IPS DF 6.9 (cell line): ENCODE measurements at regions not wholly inside any gene's neighbourhood (a gene's known extent, or its start where the extent isn't known, plus 50 kb on each side); places are given as distances from the start of the nearest gene placed in this dataset.

Experiments used
- DNase-seq: peaks from one replicate; pipeline ENCODE4 v3.0.0-alpha.2; 2013; ENCODE audit warnings: low read depth, low spot score
- H3K27ac ChIP-seq: one replicate; pipeline ENCODE4 v1.5.1; 2013; ENCODE audit warnings: low read length, control low read depth
- H3K27me3 ChIP-seq: 2 replicates; pipeline ENCODE4 v1.6.1; 2013; ENCODE audit warnings: mild to moderate bottlenecking, low read length; ENCODE audit not compliant: control insufficient read depth, insufficient read depth
- H3K36me3 ChIP-seq: 2 replicates; pipeline ENCODE4 v1.6.1; 2013; ENCODE audit warnings: low read length; ENCODE audit not compliant: control insufficient read depth, insufficient read depth
- H3K4me1 ChIP-seq: 2 replicates; pipeline ENCODE4 v1.6.1; 2013; ENCODE audit warnings: low read length; ENCODE audit not compliant: control insufficient read depth, insufficient read depth
- H3K4me3 ChIP-seq: 2 replicates; pipeline ENCODE4 v1.5.1; 2013; ENCODE audit warnings: mild to moderate bottlenecking, low read length
- H3K9me3 ChIP-seq: 2 replicates; pipeline ENCODE4 v1.6.1; 2013; ENCODE audit warnings: low read length, inconsistent platforms; ENCODE audit not compliant: control insufficient read depth, insufficient read depth
- WGBS: extraction: QIAGEN DNeasy Blood & Tissue Kit; methylation state at CpG from one replicate; pipeline ENCODE4 v1.1.7; 2013; ENCODE audit warnings: mixed read lengths, missing lambda C conversion rate; ENCODE audit not compliant: insufficient read length, insufficient coverage; 5-methylcytosine and 5-hydroxymethylcytosine counted together

- H3K9me3 ChIP-seq = peaks cover 5% of the 10 kb centered on the region
- no CpG with 5 or more reads among the region's 3 CpGs for WGBS
- no peak for DNase-seq
Observed at GRCh38 chr10:52870562-52870961, 98.0 kb upstream of the MBL2 start.

GRCh38 chr10:52869864-52870263 is 97.3 kb upstream of the MBL2 start:
- Histone ChIP-seq H3K27me3 (no peaks in the 10 kb centered on the region), H3K27ac (no peak overlapping the region), H3K9me3 (peaks cover 5% of the 10 kb centered on the region), H3K36me3 (no peaks in the 10 kb centered on the region), H3K4me1 (0 out of 2 replicates have a peak, but pooled peaks cover 1% of the 10 kb centered on the region), H3K4me3 (no peak overlapping the region)
- DNase-seq = no peak
- no CpG with 5 or more reads among the region's 2 CpGs for WGBS

More at GRCh38 chr10:52870562-52870961, 98.0 kb upstream of the MBL2 start:
- no peak overlapping the region for H3K4me3 ChIP-seq
- no peak overlapping the region for H3K27ac ChIP-seq
- no peaks in the 10 kb centered on the region for H3K27me3 ChIP-seq
- H3K4me1 ChIP-seq = no peaks in the 10 kb centered on the region
- no peaks in the 10 kb centered on the region for H3K36me3 ChIP-seq

- H3K27me3 ChIP-seq = no peaks in the 10 kb centered on the region
- no peaks in the 10 kb centered on the region for H3K36me3 ChIP-seq
- H3K4me3 ChIP-seq = no peak overlapping the region
- WGBS = no CpG with 5 or more reads among the region's 9 CpGs
- no peak for DNase-seq
- H3K9me3 ChIP-seq = peaks cover 5% of the 10 kb centered on the region
- no peak overlapping the region for H3K27ac ChIP-seq
- H3K4me1 ChIP-seq = peaks cover 6% of the 10 kb centered on the region; the same call in 1 of the 2 replicates
Observed at GRCh38 chr10:52865213-52865612, 92.6 kb upstream of the MBL2 start.

GRCh38 chr10:52864201-52865106 is 91.9 kb upstream of the MBL2 start:
- no CpG with 5 or more reads among the region's 10 CpGs for WGBS
- H3K27ac ChIP-seq = no peak overlapping the region

GRCh38 chr10:52858722-52859121 is 86.1 kb upstream of the MBL2 start:
- Histone ChIP-seq H3K9me3 (no peaks in the 10 kb centered on the region), H3K27ac (no peak overlapping the region)
- WGBS = no CpG with 5 or more reads among the region's 2 CpGs

More at GRCh38 chr10:52864201-52865106, 91.9 kb upstream of the MBL2 start:
- Histone ChIP-seq H3K36me3 (no peaks in the 10 kb centered on the region), H3K9me3 (peaks cover 5% of the 10 kb centered on the region), H3K4me3 (no peak overlapping the region), H3K4me1 (peaks cover 6% of the 10 kb centered on the region; the same call in 1 of the 2 replicates), H3K27me3 (no peaks in the 10 kb centered on the region)
- DNase-seq = no peak

GRCh38 chr10:52855546-52856325 is 83.2 kb upstream of the MBL2 start:
- Histone ChIP-seq H3K9me3 (no peaks in the 10 kb centered on the region), H3K27me3 (no peaks in the 10 kb centered on the region), H3K27ac (no peak overlapping the region), H3K4me3 (no peak overlapping the region), H3K4me1 (no peaks in the 10 kb centered on the region), H3K36me3 (no peaks in the 10 kb centered on the region)
- WGBS = no CpG with 5 or more reads among the region's 1 CpG
- DNase-seq = no peak

More at GRCh38 chr10:52858722-52859121, 86.1 kb upstream of the MBL2 start:
- Histone ChIP-seq H3K27me3 (no peaks in the 10 kb centered on the region), H3K36me3 (no peaks in the 10 kb centered on the region), H3K4me1 (no peaks in the 10 kb centered on the region), H3K4me3 (no peak overlapping the region)
- DNase-seq = no peak

GRCh38 chr10:52853704-52854103 is 81.1 kb upstream of the MBL2 start:
- no CpG with 5 or more reads among the region's 4 CpGs for WGBS
- no peaks in the 10 kb centered on the region for H3K4me1 ChIP-seq
- H3K9me3 ChIP-seq = no peaks in the 10 kb centered on the region
- no peaks in the 10 kb centered on the region for H3K27me3 ChIP-seq
- no peak overlapping the region for H3K4me3 ChIP-seq
- no peak overlapping the region for H3K27ac ChIP-seq
- no peak for DNase-seq
- H3K36me3 ChIP-seq = no peaks in the 10 kb centered on the region

GRCh38 chr10:52836816-52837215 is 64.2 kb upstream of the MBL2 start:
- Histone ChIP-seq H3K27ac (no peak overlapping the region), H3K27me3 (no peaks in the 10 kb centered on the region), H3K4me1 (no peaks in the 10 kb centered on the region), H3K4me3 (no peak overlapping the region), H3K36me3 (no peaks in the 10 kb centered on the region), H3K9me3 (no peaks in the 10 kb centered on the region)
- no peak for DNase-seq
- no CpG with 5 or more reads among the region's 2 CpGs for WGBS
